Spleen (tissue), 11 donors: ENCODE measurements at regions not wholly inside any gene's neighbourhood (a gene's known extent, or its start where the extent isn't known, plus 50 kb on each side); places are given as distances from the start of the nearest gene placed in this dataset.

ENCODE experiments used
- DNase-seq: peaks from one replicate; pipeline ENCODE4 v3.0.0-alpha.2; 2020
- H3K27ac ChIP-seq, 8 donors: fragments of 200-600 bp; sonication (generic) in 7 of 8; 1 replicate in 4 of 8; 2 replicates in 4 of 8; pipeline versions ENCODE4 v1.5.0 to v1.8.0; 2016 to 2021; ENCODE audit warnings: inconsistent platforms in 4 of 8, mild to moderate bottlenecking in 4 of 8, moderate library complexity in 1 of 8
- H3K27me3 ChIP-seq, 7 donors: fragments of 200-600 bp; sonication (generic) in 6 of 7; replicated peaks in 1 of 7; 1 replicate in 4 of 7; 2 replicates in 3 of 7; pipeline versions ENCODE4 v1.5.0 to v1.8.0; 2016 to 2021; ENCODE audit warnings: inconsistent platforms in 3 of 7, mild to moderate bottlenecking in 1 of 7
- H3K36me3 ChIP-seq, 6 donors: fragments of 200-600 bp; sonication (generic) in 5 of 6; 1 replicate in 4 of 6; 2 replicates in 2 of 6; pipeline versions ENCODE4 v1.5.0 to v1.8.0; 2016 to 2021; ENCODE audit warnings: inconsistent platforms in 2 of 6
- H3K4me1 ChIP-seq, 6 donors: fragments of 200-600 bp; sonication (generic) in 5 of 6; 1 replicate in 3 of 6; 2 replicates in 3 of 6; pipeline versions ENCODE4 v1.5.0 to v1.8.0; 2016 to 2021; ENCODE audit warnings: inconsistent platforms in 3 of 6
- H3K4me3 ChIP-seq, 8 donors: fragments of 200-600 bp; sonication (generic) in 7 of 8; 1 replicate in 4 of 8; 2 replicates in 4 of 8; pipeline versions ENCODE4 v1.5.0 to v1.8.0; 2016 to 2021; ENCODE audit warnings: inconsistent platforms in 4 of 8, mild to moderate bottlenecking in 4 of 8, moderate library complexity in 2 of 8
- H3K9me3 ChIP-seq, 8 donors: fragments of 200-600 bp; sonication (generic) in 7 of 8; 1 replicate in 4 of 8; 2 replicates in 4 of 8; pipeline versions ENCODE4 v1.5.0 to v1.8.0; 2016 to 2021; ENCODE audit warnings: inconsistent platforms in 4 of 8
- CTCF ChIP-seq, 11 experiments: fragments of 200-600 bp in 7 of 11; fragments of 450-650 bp in 4 of 11; sonication (generic) in 4 of 11; IDR thresholded peaks in 8 of 11; conservative IDR thresholded peaks in 3 of 11; 1 replicate in 7 of 11; 2 replicates in 4 of 11; pipeline versions ENCODE4 v1.4.0 to v1.8.0; 2016 to 2021; ENCODE audit warnings: antibody characterized with exemption in 11 of 11, inconsistent platforms in 4 of 11, mild to moderate bottlenecking in 1 of 11
- POLR2A ChIP-seq, 3 donors: fragments of 450-650 bp; IDR thresholded peaks; one replicate each; pipeline ENCODE4 v1.5.1; 2017; ENCODE audit warnings: antibody characterized with exemption in 3 of 3, mild to moderate bottlenecking in 1 of 3
- POLR2AphosphoS5 ChIP-seq, 3 donors: sonication (generic); formaldehyde crosslinking; IDR thresholded peaks; one replicate each; pipeline ENCODE4 v1.5.1; 2017; ENCODE audit warnings: antibody characterized with exemption in 3 of 3
- WGBS, 5 donors: extraction: QIAGEN DNeasy Blood & Tissue Kit in 3 of 5; methylation state at CpG; one replicate each; pipeline versions ENCODE4 v1.1.5 to v1.1.7; 2013 to 2018; 5-methylcytosine and 5-hydroxymethylcytosine counted together
- intact Hi-C: fragments of 100-400 bp; cut with DNase I; formaldehyde crosslinking; loops from one replicate; pipeline ENCODE4 v1.15.0; 2023; ENCODE audit warnings: low total_unique reads
- donor health status: healthy with polysubstance abuse.
- donor health status: DM: no; HTN: no; CAD: no; lungs with moderate emphysema.
- donor health status: DM: no; HTN: no; CAD: no.
- donor health status: Bipolar disorder and iron deficiency.
- donor health status: healthy.
- donor health status: DM: no; HTN: no; CAD: no.
- donor health status: DM: yes; HTN: yes; CAD: no.

GRCh38 chr21:23887725-23888306 is 1719.5 kb downstream of the MRPL39 start:
- Histone ChIP-seq H3K36me3 (no peaks in the 10 kb centered on the region), H3K9me3 (no peaks in the 10 kb centered on the region), H3K27me3 (no peaks in the 10 kb centered on the region), H3K4me1 (peaks cover 0 to 6% (median 4%) of the 10 kb centered on the region in 6 donors), H3K4me3 (peak overlapping the region in 7 of 8 donors; percentile 2 to 62 (median 17)), H3K27ac (peak overlapping the region in 6 of 8 donors; percentile 46 to 69 (median 60))
- intact Hi-C loops: no loop called here
- 38 to 56% (median 50%) methylated on average over 10 of the region's 10 CpGs for WGBS, 5 donors
- no peak for TF ChIP-seq POLR2A (IDR thresholded peaks at IDR 0.05)
- no peak for TF ChIP-seq CTCF (IDR thresholded peaks at IDR 0.05 in 8 of 11, conservative IDR thresholded peaks at IDR 0.05 in 3 of 11)
- no peak for TF ChIP-seq POLR2AphosphoS5 (IDR thresholded peaks at IDR 0.05)
- DNase-seq: peak; percentile 87

- Histone ChIP-seq H3K27ac (peak overlapping the region in 6 of 8 donors; percentile 46 to 69 (median 60)), H3K36me3 (no peaks in the 10 kb centered on the region), H3K4me3 (peak overlapping the region in 7 of 8 donors; percentile 2 to 62 (median 17)), H3K9me3 (no peaks in the 10 kb centered on the region), H3K27me3 (no peaks in the 10 kb centered on the region), H3K4me1 (peaks cover 0 to 6% (median 4%) of the 10 kb centered on the region in 6 donors)
- TF ChIP-seq POLR2A (IDR thresholded peaks at IDR 0.05) (no peak), POLR2AphosphoS5 (IDR thresholded peaks at IDR 0.05) (no peak), CTCF (IDR thresholded peaks at IDR 0.05 in 8 of 11, conservative IDR thresholded peaks at IDR 0.05 in 3 of 11) (no peak)
- intact Hi-C loops: no loop called here
- no peak for DNase-seq
- 81 to 95% (median 86%) methylated on average over 21 of the region's 21 CpGs for WGBS, 5 donors
Observed at GRCh38 chr21:23886828-23887724, 1720.2 kb downstream of the MRPL39 start.

GRCh38 chr21:23881783-23882182 is 1725.5 kb downstream of the MRPL39 start:
- Histone ChIP-seq H3K27ac (no peak overlapping the region), H3K36me3 (no peaks in the 10 kb centered on the region), H3K4me1 (no peaks in the 10 kb centered on the region), H3K27me3 (no peaks in the 10 kb centered on the region), H3K9me3 (no peaks in the 10 kb centered on the region), H3K4me3 (no peak overlapping the region)
- WGBS, 5 donors: 90 to 98% (median 95%) methylated on average over 4 of the region's 4 CpGs
- intact Hi-C loops: no loop called here
- DNase-seq: no peak
- TF ChIP-seq POLR2AphosphoS5 (IDR thresholded peaks at IDR 0.05): no peak
- TF ChIP-seq POLR2A (IDR thresholded peaks at IDR 0.05): no peak
- TF ChIP-seq CTCF (IDR thresholded peaks at IDR 0.05 in 8 of 11, conservative IDR thresholded peaks at IDR 0.05 in 3 of 11): no peak

- TF ChIP-seq CTCF (IDR thresholded peaks at IDR 0.05 in 8 of 11, conservative IDR thresholded peaks at IDR 0.05 in 3 of 11) (no peak), POLR2AphosphoS5 (IDR thresholded peaks at IDR 0.05) (no peak), POLR2A (IDR thresholded peaks at IDR 0.05) (no peak)
- intact Hi-C loops: no loop called here
- H3K36me3 ChIP-seq: no peaks in the 10 kb centered on the region
Observed at GRCh38 chr21:23876925-23877558, 1730.2 kb downstream of the MRPL39 start.

More at GRCh38 chr21:23876925-23877558, 1730.2 kb downstream of the MRPL39 start:
- no peaks in the 10 kb centered on the region for H3K9me3 ChIP-seq
- no peaks in the 10 kb centered on the region for H3K27me3 ChIP-seq
- H3K4me3 ChIP-seq: no peak overlapping the region
- H3K4me1 ChIP-seq: no peaks in the 10 kb centered on the region
- no peak for DNase-seq
- no peak overlapping the region for H3K27ac ChIP-seq
- 81 to 89% (median 83%) methylated on average over 5 of the region's 5 CpGs for WGBS, 5 donors
